ENCODE measurements at regions not wholly inside any gene's neighbourhood (a gene's known extent, or its start where the extent isn't known, plus 50 kb on each side); places are given as distances from the start of the nearest gene placed in this dataset.

DNA sequence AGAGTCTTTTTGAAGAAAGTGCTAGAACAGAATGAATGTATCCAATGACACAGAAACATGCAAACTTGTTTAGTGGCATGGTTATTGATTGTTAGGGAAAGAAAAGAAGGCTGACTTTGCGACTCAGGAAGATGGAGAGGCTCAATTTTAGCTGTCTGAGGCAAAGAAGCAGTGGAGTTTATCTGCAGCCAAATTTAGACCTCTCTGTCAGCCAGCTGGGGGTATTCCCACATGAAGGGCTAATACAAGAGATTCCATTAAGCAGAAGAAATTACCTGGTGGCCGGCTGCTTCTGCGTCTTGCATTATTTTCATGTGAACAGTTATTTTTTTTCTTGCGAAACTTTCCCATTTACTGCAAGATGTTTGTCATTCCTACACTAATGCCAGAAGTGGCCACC, 240.2 kb upstream of the NBEA start:
- TF ChIP-seq POLR2A (IDR thresholded peaks at IDR 0.05; ENCODE audit: low read length) = no peak
- TF ChIP-seq GATA1 (IDR thresholded peaks at IDR 0.05; ENCODE audit: low read depth, low read length) = no peak

All from erythroblast (primary cell).